Activated naive CD4-positive, alpha-beta T cell (primary cell): ENCODE measurements at regions not wholly inside any gene's neighbourhood (a gene's known extent, or its start where the extent isn't known, plus 50 kb on each side); places are given as distances from the start of the nearest gene placed in this dataset.
"Not testable (repeated sequence)": the region's sequence is repeated elsewhere in the genome, so short reads cannot be mapped to it uniquely, and the experiment has no call there.

Source experiments
- DNase-seq, 4 experiments: peaks; one replicate each; lab custom pipeline; 2025; lab: John Stamatoyannopoulos, UW

DNA sequence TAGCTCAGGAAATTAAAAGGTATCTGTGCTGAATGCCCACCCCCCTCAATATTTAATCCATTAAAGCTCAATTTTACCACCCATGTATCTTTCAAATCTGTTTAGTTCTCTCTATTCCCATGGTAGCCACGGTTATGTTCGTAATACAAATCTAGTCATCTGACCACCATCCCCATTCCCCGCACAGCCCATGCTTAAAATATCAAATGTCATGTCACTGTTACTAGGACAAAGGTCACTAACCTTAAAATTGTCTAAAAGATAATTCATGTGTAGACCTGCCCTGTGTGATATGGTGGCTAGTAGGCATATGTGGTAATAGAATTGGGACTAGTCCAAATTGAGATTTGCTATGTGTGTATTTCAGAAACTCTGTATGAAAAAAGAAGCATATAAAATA, 728.5 kb upstream of the B3GALT2 start:
- DNase-seq: no peak

GRCh38 chr1:193909406-193910082, 723.1 kb upstream of the B3GALT2 start:
- DNase-seq: no peak

- DNase-seq: no peak
Measured at GRCh38 chr1:193905288-193906085, 719.1 kb upstream of the B3GALT2 start.

- no peak for DNase-seq
Measured at GRCh38 chr1:193891788-193892187, 705.4 kb upstream of the B3GALT2 start.

GRCh38 chr1:193890935-193891334, 704.5 kb upstream of the B3GALT2 start:
- no peak for DNase-seq

GRCh38 chr1:193884848-193885558, 698.6 kb upstream of the B3GALT2 start:
- DNase-seq: no peak

DNA sequence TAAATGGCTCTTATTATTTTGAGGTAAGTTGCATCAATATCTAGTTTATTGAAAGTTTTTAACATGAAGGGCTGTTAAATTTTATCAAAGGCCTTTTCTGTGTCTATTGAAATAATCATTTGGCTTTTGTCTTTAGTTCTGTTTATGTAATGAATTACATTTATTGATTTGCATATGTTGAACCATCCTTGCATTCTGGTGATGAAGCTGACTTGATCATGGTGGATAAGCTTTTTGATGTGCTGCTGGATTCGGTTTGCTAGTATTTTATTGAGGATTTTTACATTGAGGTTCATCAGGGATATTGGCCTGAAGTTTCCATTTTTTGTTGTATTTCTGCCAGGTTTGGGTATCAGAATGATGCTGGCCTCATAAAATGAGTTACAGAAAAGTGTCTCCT, 691.5 kb upstream of the B3GALT2 start:
- DNase-seq: not testable (repeated sequence)

DNA sequence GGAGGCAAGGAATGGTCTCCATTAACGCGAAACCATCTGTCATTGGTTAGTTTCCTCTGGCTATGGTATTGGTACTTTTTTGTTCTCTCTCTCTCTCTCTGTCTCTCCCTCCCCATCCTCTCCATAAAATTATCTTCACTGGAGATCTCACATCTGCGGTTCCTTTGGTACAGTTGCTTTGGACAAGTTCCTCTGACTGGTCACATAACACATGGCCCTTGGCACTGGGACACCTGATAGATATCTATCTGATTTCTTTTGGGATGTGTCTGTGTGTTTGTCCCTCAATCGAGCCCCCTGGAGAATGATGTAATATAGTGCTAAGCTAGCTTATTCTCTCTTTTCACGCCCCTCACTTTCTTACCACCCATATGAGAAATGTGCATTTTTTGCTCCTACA, 682.0 kb upstream of the B3GALT2 start:
- no peak for DNase-seq

DNA sequence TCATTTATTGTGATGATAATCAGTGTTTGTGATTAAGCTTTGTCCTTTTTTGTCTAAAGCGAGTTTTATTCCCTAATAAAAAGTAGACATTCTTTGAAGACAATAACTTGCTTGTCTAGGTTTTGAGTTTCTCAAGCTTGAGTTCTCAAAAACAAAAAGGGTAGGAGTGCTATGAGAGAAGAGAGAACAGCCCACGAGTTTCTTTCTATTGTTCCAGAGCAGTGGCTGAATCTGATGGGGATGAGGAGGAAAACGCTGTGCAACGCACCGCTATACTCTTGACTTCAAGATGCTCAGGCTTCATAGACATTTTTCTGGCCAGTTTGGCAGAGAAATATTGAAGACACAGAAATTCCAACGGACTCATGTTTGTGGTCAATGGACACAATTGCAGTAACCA, 669.8 kb upstream of the B3GALT2 start:
- no peak for DNase-seq

GRCh38 chr1:193850745-193851144, 664.3 kb upstream of the B3GALT2 start:
- no peak for DNase-seq

DNA sequence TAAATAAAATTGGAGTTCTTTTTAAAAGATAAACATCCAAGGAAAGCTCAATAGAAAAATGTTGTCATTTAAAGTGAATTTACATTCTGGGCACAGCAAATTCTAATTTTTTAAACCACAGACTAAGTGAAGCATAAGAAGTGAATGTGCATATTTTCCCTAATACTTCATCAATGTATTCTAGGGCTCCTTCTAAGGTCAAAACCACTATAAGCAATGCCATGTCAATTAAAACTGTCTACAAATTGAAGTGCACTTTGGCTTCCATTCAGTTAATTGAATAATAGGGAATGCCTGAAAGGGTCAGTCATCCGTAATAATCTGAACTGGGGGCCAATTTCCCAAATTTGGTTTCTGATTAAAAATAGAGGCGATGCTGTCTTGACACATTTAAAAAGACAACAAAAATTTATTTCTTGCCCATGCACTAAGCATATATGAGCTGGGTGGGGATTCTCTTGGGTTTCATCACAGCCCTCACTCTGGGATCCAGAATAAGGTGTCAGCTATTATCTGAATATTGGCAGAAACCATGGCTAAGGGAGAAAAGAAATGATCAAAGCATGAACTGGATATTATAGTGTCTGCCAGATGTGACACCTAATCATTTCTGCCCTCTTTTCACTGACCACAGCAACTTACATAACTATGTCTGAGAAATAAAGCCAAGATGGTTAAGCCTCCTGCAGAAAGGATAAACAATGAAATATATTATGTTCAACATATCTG, 660.6 kb upstream of the B3GALT2 start:
- DNase-seq: no peak

DNA sequence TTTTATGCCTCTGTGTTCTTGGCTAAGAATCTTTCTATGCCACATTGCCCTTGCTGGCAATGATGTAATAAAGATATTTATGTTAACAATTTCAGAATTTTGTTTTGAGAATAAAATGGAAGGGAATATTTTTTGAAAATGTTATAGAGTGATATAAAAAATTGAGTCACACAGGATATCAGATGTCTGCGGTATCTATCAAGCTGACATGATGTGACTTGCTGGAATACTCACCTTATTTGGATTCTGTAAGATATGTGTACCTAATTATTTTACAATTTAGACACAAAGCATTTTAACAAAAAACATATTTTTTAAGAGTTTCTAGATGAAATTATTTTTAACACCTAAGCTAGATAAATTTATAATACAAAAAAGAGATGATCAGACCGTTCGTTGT, 660.0 kb upstream of the B3GALT2 start:
- no peak for DNase-seq

- DNase-seq: no peak
Measured at GRCh38 chr1:193841857-193842256, 655.4 kb upstream of the B3GALT2 start.

- DNase-seq: no peak
Measured at GRCh38 chr1:193831465-193831864, 645.1 kb upstream of the B3GALT2 start.

DNA sequence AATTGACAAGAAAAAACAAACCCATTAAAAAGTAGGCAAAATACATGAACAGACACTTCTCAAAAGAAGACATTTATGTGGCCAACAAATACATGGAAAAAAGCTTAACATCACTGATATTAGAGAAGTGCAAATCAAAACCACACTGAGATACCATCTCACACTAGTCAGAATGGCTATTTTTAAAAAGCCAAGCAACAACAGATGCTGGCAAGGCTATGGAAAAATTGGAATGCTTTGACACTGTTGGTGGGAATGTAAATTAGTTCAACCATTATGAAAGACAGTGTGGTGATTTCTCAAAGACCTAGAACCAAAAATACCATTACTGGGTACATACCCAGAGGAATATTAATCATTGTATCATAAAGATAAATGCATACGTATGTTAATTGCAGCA, 641.1 kb upstream of the B3GALT2 start:
- DNase-seq: no peak

DNA sequence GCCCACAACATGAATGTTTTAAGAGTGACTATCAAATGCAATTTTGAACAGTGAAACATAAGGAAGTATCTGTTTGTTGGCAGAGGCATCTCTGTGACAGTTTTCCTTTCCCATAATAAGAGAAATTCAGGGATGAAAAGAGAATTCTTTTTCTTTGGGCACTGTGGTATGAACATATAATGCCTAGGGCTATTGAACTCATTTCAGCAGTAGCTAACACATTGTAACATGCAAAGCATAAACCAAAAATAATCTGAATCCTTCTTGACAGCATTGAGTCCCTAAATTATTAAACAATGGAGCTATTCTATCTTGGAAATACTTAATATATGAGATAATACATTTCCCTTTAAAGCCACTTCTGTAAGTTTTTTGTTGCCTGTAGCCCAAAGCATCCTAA, 633.0 kb upstream of the B3GALT2 start:
- no peak for DNase-seq

DNA sequence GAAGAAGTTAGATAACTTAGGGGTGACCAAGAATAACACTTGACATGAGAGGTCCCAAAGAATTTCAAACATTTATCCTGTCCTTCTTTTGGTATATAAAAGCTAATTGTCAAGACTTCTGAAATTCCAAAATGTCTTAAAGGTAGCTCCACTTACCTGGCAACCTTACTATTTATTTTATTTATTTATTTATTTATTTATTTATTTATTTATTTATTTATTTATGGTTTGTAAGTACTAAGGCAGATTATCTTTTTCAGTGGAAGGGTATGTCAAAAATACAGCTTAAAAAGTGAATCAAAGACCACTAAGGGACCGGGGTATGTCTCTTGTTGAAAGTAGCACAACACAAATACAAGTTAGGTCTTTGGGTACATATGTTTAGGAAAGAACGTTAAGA, 620.8 kb upstream of the B3GALT2 start:
- DNase-seq: no peak

- no peak for DNase-seq
Measured at GRCh38 chr1:193806079-193807048, 620.0 kb upstream of the B3GALT2 start.

DNA sequence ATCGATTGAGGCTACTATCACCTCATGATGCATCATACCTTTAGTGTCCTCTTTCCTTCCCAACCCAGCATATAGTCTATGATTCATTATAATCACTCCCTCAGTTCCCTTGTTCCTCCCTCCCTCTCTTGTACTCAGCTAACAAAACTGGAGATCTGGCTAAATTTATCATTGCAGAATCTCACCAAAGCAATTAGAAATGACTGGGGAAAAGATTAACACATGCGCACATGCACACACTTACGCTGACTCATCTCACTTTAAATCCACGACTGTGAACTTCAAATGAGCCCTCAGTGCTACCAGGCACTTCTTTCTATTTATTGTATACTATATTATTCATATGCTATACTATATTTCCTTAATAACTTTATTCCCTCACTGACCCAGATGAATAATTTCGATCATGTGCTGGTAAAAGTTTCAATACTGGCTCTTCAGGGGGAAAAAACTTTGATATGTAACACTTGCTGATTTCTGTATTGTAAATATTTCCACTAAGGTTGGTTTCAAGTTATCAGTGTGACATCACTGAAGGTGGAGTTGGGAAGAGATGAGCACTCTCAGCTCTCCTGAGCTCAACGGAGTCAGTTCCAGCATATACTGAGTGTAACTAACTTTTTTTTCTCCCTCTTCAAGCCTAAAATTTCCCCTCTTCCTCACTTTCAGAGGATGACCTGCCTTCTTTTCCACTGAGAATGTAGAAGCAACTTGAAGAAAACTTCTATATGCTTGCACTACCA, 613.7 kb upstream of the B3GALT2 start:
- no peak for DNase-seq

DNA sequence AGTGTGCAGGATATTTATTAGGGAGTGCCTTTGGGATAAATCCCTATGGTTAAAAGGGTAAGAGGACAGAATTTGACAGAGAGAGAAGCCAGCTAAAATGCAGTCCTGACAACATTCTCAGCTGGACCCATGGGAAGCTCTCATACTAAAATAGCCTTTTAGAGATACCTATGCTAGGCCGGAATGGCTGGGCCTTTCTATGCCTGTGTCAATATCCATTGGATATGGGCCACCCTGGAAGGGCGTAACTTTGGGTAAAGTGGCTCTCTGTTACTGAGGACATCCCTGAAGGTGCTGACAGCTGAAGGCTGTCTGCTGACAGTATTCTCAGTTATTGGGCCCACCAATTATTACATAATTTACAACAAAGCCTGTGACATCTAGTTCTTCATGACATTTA, 613.0 kb upstream of the B3GALT2 start:
- no peak for DNase-seq
